ENCODE measurements at regions not wholly inside any gene's neighbourhood (a gene's known extent, or its start where the extent isn't known, plus 50 kb on each side); places are given as distances from the start of the nearest gene placed in this dataset.

DNA sequence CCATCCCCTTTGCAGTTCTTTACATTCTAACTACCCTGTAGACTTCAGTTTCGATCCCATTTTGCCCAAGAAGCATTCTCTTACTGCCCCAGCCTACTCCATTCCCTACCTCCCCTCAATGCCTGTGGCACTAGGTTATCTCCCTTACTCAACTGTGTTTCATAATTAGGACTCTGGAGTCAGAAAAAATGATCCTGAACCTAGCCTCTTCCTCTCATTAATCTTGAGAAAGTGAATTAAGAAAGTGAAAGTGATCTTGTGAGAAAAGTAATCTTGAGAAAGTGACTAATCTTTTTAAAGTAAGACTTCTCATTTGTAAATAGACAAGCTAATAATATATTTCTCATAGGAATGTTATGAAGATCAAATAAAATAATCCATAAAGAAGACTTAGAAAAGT is 444.0 kb upstream of the TRPC7 start:
- Histone ChIP-seq H3K4me3 (ENCODE audit: insufficient read depth, low read depth, low read length) (no peak overlapping the region), H3K14ac (replicated peaks; ENCODE audit: low read depth, low read length) (no peak overlapping the region), H3K4me1 (ENCODE audit: control insufficient read depth, insufficient read depth, low read length) (no peaks in the 10 kb centered on the region), H3K4ac (ENCODE audit: low read depth, low read length) (peak overlapping the region; percentile 26; the same call in 1 of the 2 replicates), H4K91ac (ENCODE audit: insufficient read depth, low read depth, low read length) (no peak overlapping the region), H2BK5ac (ENCODE audit: low read depth, low read length, poor library complexity, severe bottlenecking) (no peak overlapping the region), H2BK20ac (ENCODE audit: low read depth, low read length) (0 out of 2 replicates have a peak overlapping the region, but pooled peaks have one; percentile 10), H3K9me1 (ENCODE audit: insufficient read depth, low read length) (0 out of 2 replicates have a peak, but pooled peaks cover 4% of the 10 kb centered on the region), H3K9ac (ENCODE audit: low read depth, low read length) (no peak overlapping the region), H3K4me2 (ENCODE audit: low read depth, low read length) (no peak overlapping the region), H2AK5ac (ENCODE audit: low read depth, low read length) (no peak overlapping the region), H3K27me3 (ENCODE audit: control insufficient read depth, insufficient read depth, low read length) (no peaks in the 10 kb centered on the region), H2BK15ac (ENCODE audit: low read depth, low read length) (no peak overlapping the region), H3K23ac (ENCODE audit: low read depth, low read length) (no peak overlapping the region), H3K36me3 (ENCODE audit: control insufficient read depth, insufficient read depth, low read length) (no peaks in the 10 kb centered on the region), H4K5ac (ENCODE audit: low read depth, low read length) (no peak overlapping the region), H3K9me3 (ENCODE audit: control insufficient read depth, insufficient read depth, low read length) (0 out of 2 replicates have a peak, but pooled peaks cover 1% of the 10 kb centered on the region), H4K20me1 (ENCODE audit: insufficient read depth, low read length) (no peaks in the 10 kb centered on the region), H2BK120ac (ENCODE audit: low read depth, low read length) (no peak overlapping the region), H4K8ac (ENCODE audit: low read depth in 2 of 2, low read length in 2 of 2) (no peak overlapping the region), H3K79me1 (ENCODE audit: low read depth in 1 of 2, low read length in 2 of 2) (no peaks in the 10 kb centered on the region), H3K27ac (ENCODE audit: insufficient read depth, low read length) (no peak overlapping the region), H3K56ac (ENCODE audit: extremely low read depth, insufficient read depth, low read length) (no peak overlapping the region), H3K18ac (ENCODE audit: low read depth, low read length) (no peak overlapping the region), H2AFZ (replicated peaks; ENCODE audit: low read length, poor library complexity) (no peak overlapping the region), H2AK9ac (replicated peaks; ENCODE audit: low read depth, low read length, poor library complexity) (no peak overlapping the region)
- BruUV-seq (replicated peaks) = no TSS peak
- intact Hi-C loops (cut with micrococcal nuclease) (no loop called here), dilution Hi-C loops (cut with HindIII; ENCODE audit: low sequenced_read_pairs, unreplicated experiment) (no loop called here), in situ Hi-C loops (cut with MboI; ENCODE audit: low sequenced_read_pairs) (no loop called here)
- ChIA-PET POLR2A (ENCODE audit: unreplicated experiment) (no interaction called here), CTCF (interaction anchor here (0.8 to 1.2 kb wide), 2 partner anchors 9 to 511 kb away, joined by 3 to 4 read pairs; no protein-coding TSS in a partner anchor)
- WGBS, 2 experiments (ENCODE audit: extremely low coverage in 2 of 2, insufficient read length in 1 of 2) = no CpG with 5 or more reads among the region's 1 CpG
- TF ChIP-seq SMC3 (IDR thresholded peaks at IDR 0.05; ENCODE audit: low read depth, low read length) = no peak
- TF ChIP-seq RCOR1 (IDR thresholded peaks at IDR 0.05; ENCODE audit: insufficient replicate concordance, low read length) = no peak
- TF ChIP-seq FOS (IDR thresholded peaks at IDR 0.05; ENCODE audit: low read depth, low read length) = no peak
- no peak for TF ChIP-seq RFX5 (IDR thresholded peaks at IDR 0.05; ENCODE audit: low read depth, low read length)
- no peak for TF ChIP-seq NFE2L2 (IDR thresholded peaks at IDR 0.05; ENCODE audit: low read depth, low read length)
- TF ChIP-seq, protein P1, sequence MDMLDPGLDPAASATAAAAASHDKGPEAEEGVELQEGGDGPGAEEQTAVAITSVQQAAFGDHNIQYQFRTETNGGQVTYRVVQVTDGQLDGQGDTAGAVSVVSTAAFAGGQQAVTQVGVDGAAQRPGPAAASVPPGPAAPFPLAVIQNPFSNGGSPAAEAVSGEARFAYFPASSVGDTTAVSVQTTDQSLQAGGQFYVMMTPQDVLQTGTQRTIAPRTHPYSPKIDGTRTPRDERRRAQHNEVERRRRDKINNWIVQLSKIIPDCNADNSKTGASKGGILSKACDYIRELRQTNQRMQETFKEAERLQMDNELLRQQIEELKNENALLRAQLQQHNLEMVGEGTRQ (IDR thresholded peaks at IDR 0.05; ENCODE audit: low read depth, low read length) = no peak
- no peak for TF ChIP-seq MXI1 (IDR thresholded peaks at IDR 0.05; ENCODE audit: borderline replicate concordance, low read depth, low read length)
- no peak for TF ChIP-seq POLR2A (IDR thresholded peaks at IDR 0.05; ENCODE audit: low read depth, low read length)
- TF ChIP-seq CHD1 (IDR thresholded peaks at IDR 0.05; ENCODE audit: low read depth, low read length) = no peak
- TF ChIP-seq, protein P2, sequence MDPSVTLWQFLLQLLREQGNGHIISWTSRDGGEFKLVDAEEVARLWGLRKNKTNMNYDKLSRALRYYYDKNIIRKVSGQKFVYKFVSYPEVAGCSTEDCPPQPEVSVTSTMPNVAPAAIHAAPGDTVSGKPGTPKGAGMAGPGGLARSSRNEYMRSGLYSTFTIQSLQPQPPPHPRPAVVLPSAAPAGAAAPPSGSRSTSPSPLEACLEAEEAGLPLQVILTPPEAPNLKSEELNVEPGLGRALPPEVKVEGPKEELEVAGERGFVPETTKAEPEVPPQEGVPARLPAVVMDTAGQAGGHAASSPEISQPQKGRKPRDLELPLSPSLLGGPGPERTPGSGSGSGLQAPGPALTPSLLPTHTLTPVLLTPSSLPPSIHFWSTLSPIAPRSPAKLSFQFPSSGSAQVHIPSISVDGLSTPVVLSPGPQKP (IDR thresholded peaks at IDR 0.05; ENCODE audit: borderline replicate concordance, low read depth, low read length) = no peak
- TF ChIP-seq RAD21 (IDR thresholded peaks at IDR 0.05; ENCODE audit: low read length) = no peak
- TF ChIP-seq MAFK (IDR thresholded peaks at IDR 0.05; ENCODE audit: low read depth, low read length) = no peak
- no peak for TF ChIP-seq CEBPB (IDR thresholded peaks at IDR 0.05; ENCODE audit: low read depth, low read length)
- TF ChIP-seq BHLHE40 (IDR thresholded peaks at IDR 0.05; ENCODE audit: low read depth, low read length) = no peak
- TF ChIP-seq, protein P3, sequence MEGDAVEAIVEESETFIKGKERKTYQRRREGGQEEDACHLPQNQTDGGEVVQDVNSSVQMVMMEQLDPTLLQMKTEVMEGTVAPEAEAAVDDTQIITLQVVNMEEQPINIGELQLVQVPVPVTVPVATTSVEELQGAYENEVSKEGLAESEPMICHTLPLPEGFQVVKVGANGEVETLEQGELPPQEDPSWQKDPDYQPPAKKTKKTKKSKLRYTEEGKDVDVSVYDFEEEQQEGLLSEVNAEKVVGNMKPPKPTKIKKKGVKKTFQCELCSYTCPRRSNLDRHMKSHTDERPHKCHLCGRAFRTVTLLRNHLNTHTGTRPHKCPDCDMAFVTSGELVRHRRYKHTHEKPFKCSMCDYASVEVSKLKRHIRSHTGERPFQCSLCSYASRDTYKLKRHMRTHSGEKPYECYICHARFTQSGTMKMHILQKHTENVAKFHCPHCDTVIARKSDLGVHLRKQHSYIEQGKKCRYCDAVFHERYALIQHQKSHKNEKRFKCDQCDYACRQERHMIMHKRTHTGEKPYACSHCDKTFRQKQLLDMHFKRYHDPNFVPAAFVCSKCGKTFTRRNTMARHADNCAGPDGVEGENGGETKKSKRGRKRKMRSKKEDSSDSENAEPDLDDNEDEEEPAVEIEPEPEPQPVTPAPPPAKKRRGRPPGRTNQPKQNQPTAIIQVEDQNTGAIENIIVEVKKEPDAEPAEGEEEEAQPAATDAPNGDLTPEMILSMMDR (conservative IDR thresholded peaks at IDR 0.05; ENCODE audit: low read depth, low read length) = no peak
- no peak for TF ChIP-seq MAZ (IDR thresholded peaks at IDR 0.05; ENCODE audit: borderline replicate concordance, low read depth, low read length)
- no peak for DNase-seq
- ATAC-seq (ENCODE audit: low read depth) = no peak

Measured in IMR-90 (cell line).